GM12878 (cell line): ENCODE measurements at regions not wholly inside any gene's neighbourhood (a gene's known extent, or its start where the extent isn't known, plus 50 kb on each side); places are given as distances from the start of the nearest gene placed in this dataset.

Source experiments
- ATAC-seq: fragments of 200-7000 bp; cut with Tn5 transposase; 3 replicates; pipeline ENCODE4 v1.9.1; 2020; ENCODE audit warnings: mild to moderate bottlenecking, moderate library complexity
- BruUV-seq: library from RNA; stranded (reverse); fragments of 400-500 nt; replicated peaks from 2 replicates; lab custom pipeline; 2021; lab: Mats Ljungman, UMichigan
- CTCF ChIA-PET: fragments of 300-600 bp; sonication (Branson Sonifier 250); formaldehyde crosslinking; extraction: SDS; loops from one replicate; lab custom pipeline; 2021; ENCODE audit warnings: inconsistent platforms; lab: Yijun Ruan, JAX
- POLR2A ChIA-PET: fragments of 350-600 bp; formaldehyde crosslinking; extraction: SDS; loops from one replicate; lab custom pipeline; 2021; ENCODE audit warnings: inconsistent platforms; lab: Charles Lee
- RAD21 ChIA-PET: fragments of 300-600 bp; sonication (Branson Sonifier 250); formaldehyde crosslinking; loops from one replicate; lab custom pipeline; 2023; ENCODE audit warnings: antibody characterized with exemption; ENCODE audit not compliant: unreplicated experiment; lab: Charles Lee
- SMC1A ChIA-PET: fragments of 300-600 bp; sonication (Branson Sonifier 250); formaldehyde crosslinking; loops from one replicate; lab custom pipeline; 2023; ENCODE audit not compliant: unreplicated experiment, uncharacterized antibody; lab: Charles Lee
- DNase-seq: peaks from one replicate; pipeline ENCODE4 v3.0.0-alpha.2; 2011; ENCODE audit warnings: low read depth, low spot score
- FAIRE-seq: peaks from 3 replicates; lab custom pipeline; 2011; peaks lifted over from hg19 to GRCh38; lab: Jason Lieb, UNC
- H2AFZ ChIP-seq: 2 replicates; pipeline ENCODE4 v1.6.0; 2011; ENCODE audit warnings: low read depth, low read length, control low read depth; ENCODE audit not compliant: control insufficient read depth
- H3K27ac ChIP-seq: 2 replicates; pipeline ENCODE4 v1.5.1; 2011; ENCODE audit warnings: control low read depth; ENCODE audit not compliant: control insufficient read depth, insufficient read depth
- H3K27me3 ChIP-seq, 2 experiments: replicated peaks in 1 of 2; 2 replicates each; pipeline versions ENCODE4 v1.6.0 to v1.6.1; 2011; ENCODE audit warnings: low read length in 1 of 2; ENCODE audit not compliant: control insufficient read depth in 2 of 2, insufficient read depth in 2 of 2
- H3K36me3 ChIP-seq, 2 experiments: 2 replicates each; pipeline ENCODE4 v1.5.1; 2011; ENCODE audit warnings: low read length in 1 of 2; ENCODE audit not compliant: control insufficient read depth in 2 of 2, insufficient read depth in 2 of 2
- H3K4me1 ChIP-seq: 2 replicates; pipeline ENCODE4 v1.6.1; 2011; ENCODE audit warnings: mild to moderate bottlenecking, low read length, moderate library complexity, mixed read lengths; ENCODE audit not compliant: control insufficient read depth, insufficient read depth
- H3K4me2 ChIP-seq: 2 replicates; pipeline ENCODE4 v1.6.0; 2011; ENCODE audit warnings: control low read depth; ENCODE audit not compliant: control insufficient read depth, insufficient read depth
- H3K4me3 ChIP-seq: fragments of 200-600 bp; sonication (generic); 2 replicates; pipeline ENCODE4 v1.5.1; 2016
- H3K79me2 ChIP-seq: 2 replicates; pipeline ENCODE4 v1.6.0; 2011; ENCODE audit warnings: low read length; ENCODE audit not compliant: control insufficient read depth, insufficient read depth
- H3K9ac ChIP-seq: 2 replicates; pipeline ENCODE4 v1.8.0; 2011; ENCODE audit warnings: low read length, control low read depth, mixed read lengths; ENCODE audit not compliant: control insufficient read depth, insufficient read depth
- H3K9me3 ChIP-seq: replicated peaks from 3 replicates; pipeline ENCODE4 v1.5.1; 2011; ENCODE audit warnings: mild to moderate bottlenecking, low read length; ENCODE audit not compliant: control insufficient read depth, insufficient read depth
- H4K20me1 ChIP-seq: 2 replicates; pipeline ENCODE4 v1.6.0; 2011; ENCODE audit not compliant: control insufficient read depth, insufficient read depth
- BMI1 ChIP-seq: fragments of 450-650 bp; IDR thresholded peaks from 2 replicates; pipeline ENCODE4 v1.6.1; 2016; ENCODE audit warnings: mild to moderate bottlenecking, moderate library complexity, borderline replicate concordance
- EED ChIP-seq: sonication (generic); IDR thresholded peaks from 2 replicates; pipeline ENCODE4 v1.6.1; 2016; ENCODE audit warnings: antibody characterized with exemption, low read depth
- HDAC2 ChIP-seq: fragments of 200-600 bp; sonication (generic); IDR thresholded peaks from 2 replicates; pipeline ENCODE4 v1.6.1; 2017
- HDAC6 ChIP-seq: fragments of 200-600 bp; sonication (generic); IDR thresholded peaks from one replicate; pipeline ENCODE4 v1.8.0; 2017; ENCODE audit warnings: antibody characterized with exemption; ENCODE audit not compliant: unreplicated experiment
- HDGF ChIP-seq: fragments of 450-650 bp; IDR thresholded peaks from 2 replicates; pipeline ENCODE4 v1.6.1; 2016; ENCODE audit warnings: antibody characterized with exemption
- IRF3 ChIP-seq: fragments of 450-650 bp; IDR thresholded peaks from 2 replicates; pipeline ENCODE4 v1.6.1; 2014; ENCODE audit warnings: mild to moderate bottlenecking
- IRF4 ChIP-seq: IDR thresholded peaks from 2 replicates; pipeline ENCODE4 v1.6.1; 2011; ENCODE audit warnings: low read depth, low read length
- JUNB ChIP-seq: IDR thresholded peaks from 2 replicates; pipeline ENCODE4 v1.6.1; 2016; ENCODE audit warnings: antibody characterized with exemption, mild to moderate bottlenecking
- MEF2A ChIP-seq: IDR thresholded peaks from 2 replicates; pipeline ENCODE4 v1.6.1; 2011; ENCODE audit warnings: low read depth, mild to moderate bottlenecking, low read length, moderate library complexity; ENCODE audit not compliant: insufficient read depth
- MYC ChIP-seq: IDR thresholded peaks from 2 replicates; pipeline ENCODE4 v1.6.1; 2011; ENCODE audit warnings: mild to moderate bottlenecking, low read length, moderate library complexity, inconsistent platforms; ENCODE audit not compliant: insufficient read depth, insufficient replicate concordance, insufficient read length, severe bottlenecking
- NFYB ChIP-seq: IDR thresholded peaks from 2 replicates; pipeline ENCODE4 v1.6.1; 2011; ENCODE audit warnings: low read depth, mild to moderate bottlenecking, low read length, improper control_type of control experiment, moderate library complexity; ENCODE audit not compliant: insufficient read depth
- NR2F1 ChIP-seq: fragments of 450-650 bp; conservative IDR thresholded peaks from 2 replicates; pipeline ENCODE4 v1.6.1; 2017; ENCODE audit warnings: mild to moderate bottlenecking
- NRF1 ChIP-seq: conservative IDR thresholded peaks from 2 replicates; pipeline ENCODE4 v1.6.1; 2011; ENCODE audit warnings: mild to moderate bottlenecking, low read depth, low read length, improper control_type of control experiment
- POLR2A ChIP-seq: IDR thresholded peaks from 2 replicates; pipeline ENCODE4 v1.6.1; 2011; ENCODE audit warnings: low read depth, mild to moderate bottlenecking, low read length
- PRDM15 ChIP-seq: fragments of 450-650 bp; formaldehyde crosslinking; IDR thresholded peaks from 2 replicates; pipeline ENCODE4 v1.4.0; 2020; ENCODE audit warnings: mild to moderate bottlenecking, moderate library complexity
- RAD21 ChIP-seq: IDR thresholded peaks from 2 replicates; pipeline ENCODE4 v1.6.1; 2011; ENCODE audit warnings: mild to moderate bottlenecking, low read depth, low read length, moderate library complexity; ENCODE audit not compliant: insufficient read depth
- RELA ChIP-seq: fragments of 450-650 bp; IDR thresholded peaks from 2 replicates; pipeline ENCODE4 v1.8.0; 2014; ENCODE audit warnings: borderline replicate concordance; ENCODE audit not compliant: partially characterized antibody
- SRF ChIP-seq, 2 experiments: IDR thresholded peaks; 2 replicates each; pipeline ENCODE4 v1.6.1; 2011; ENCODE audit warnings: low read depth in 2 of 2, low read length in 2 of 2, mild to moderate bottlenecking in 1 of 2, moderate library complexity in 1 of 2
- USF2 ChIP-seq: IDR thresholded peaks from 2 replicates; pipeline ENCODE4 v1.6.1; 2011; ENCODE audit warnings: low read depth, low read length, improper control_type of control experiment, borderline replicate concordance
- ZNF622 ChIP-seq: fragments of 450-650 bp; IDR thresholded peaks from 2 replicates; pipeline ENCODE4 v1.6.1; 2017; ENCODE audit warnings: mild to moderate bottlenecking, inconsistent platforms
- WGBS: methylation state at CpG from one replicate; pipeline ENCODE4 v1.1.6; 2016; ENCODE audit warnings: low lambda C conversion rate; ENCODE audit not compliant: insufficient replicate concordance, insufficient coverage; ENCODE audit errors: missing lambda C conversion rate; 5-methylcytosine and 5-hydroxymethylcytosine counted together
- in situ Hi-C: fragments of 300-500 bp; cut with MboI; formaldehyde crosslinking; loops from 9 replicates; pipeline ENCODE4 v1.14.3; 2018; ENCODE audit warnings: mixed read lengths
- intact Hi-C: fragments of 100-400 bp; cut with micrococcal nuclease; formaldehyde crosslinking; loops from one replicate; pipeline ENCODE4 v1.14.2; 2022; ENCODE audit not compliant: unreplicated experiment

- Histone ChIP-seq H3K4me1 (no peaks in the 10 kb centered on the region), H3K4me3 (no peak overlapping the region), H3K4me2 (no peak overlapping the region), H3K9ac (no peak overlapping the region), H3K9me3 (no peaks in the 10 kb centered on the region), H3K36me3 (no peaks in the 10 kb centered on the region), H3K79me2 (no peaks in the 10 kb centered on the region), H4K20me1 (no peaks in the 10 kb centered on the region), H3K27ac (no peak overlapping the region), H3K27me3 (no peaks in the 10 kb centered on the region), H2AFZ (no peak overlapping the region)
- FAIRE-seq (no peak), DNase-seq (no peak), ATAC-seq (no peak)
- intact Hi-C loops = no loop called here
- in situ Hi-C loops = no loop called here
- BruUV-seq = no TSS peak
- no peak for TF ChIP-seq USF2
- no peak for TF ChIP-seq NRF1
- TF ChIP-seq HDGF = no peak
- no peak for TF ChIP-seq SRF (IDR thresholded peaks at IDR 0.05; ENCODE audit: low read depth in 2 of 2, low read length in 2 of 2)
- no peak for TF ChIP-seq BMI1
- TF ChIP-seq EED = no peak
- TF ChIP-seq RAD21 = no peak
- TF ChIP-seq POLR2A = no peak
- no peak for TF ChIP-seq PRDM15 (CRISPR knock-in tag)
- TF ChIP-seq IRF3 = no peak
- TF ChIP-seq ZNF622 = no peak
- no peak for TF ChIP-seq MEF2A
- TF ChIP-seq HDAC6 = no peak
- TF ChIP-seq MYC = no peak
- no peak for TF ChIP-seq JUNB
- TF ChIP-seq NFYB = no peak
- no peak for TF ChIP-seq HDAC2
- no peak for TF ChIP-seq RELA
- TF ChIP-seq NR2F1 = no peak
- no peak for TF ChIP-seq IRF4
- ChIA-PET SMC1A (no interaction called here), CTCF (interaction anchor here (1.2 kb wide), 1 partner anchor 8 kb away, joined by 3 read pairs; no protein-coding TSS in a partner anchor), RAD21 (no interaction called here), POLR2A (no interaction called here)
- 24% methylated on average over 6 of the region's 6 CpGs for WGBS
These were observed 467.2 kb upstream of the ARGLU1 start for GRCh38 chr13:107035186-107035585.
